Stimulated activated CD8-positive, alpha-beta memory T cell treated with anti-CD3 and anti-CD28 coated beads, Interleukin-4, amount 100 ng/mL, for 4 hours (primary cell): ENCODE measurements at regions not wholly inside any gene's neighbourhood (a gene's known extent, or its start where the extent isn't known, plus 50 kb on each side); places are given as distances from the start of the nearest gene placed in this dataset.

ENCODE experiments used
- DNase-seq, 2 donors: peaks; one replicate each; pipeline ENCODE4 v3.0.0-alpha.2; 2020; ENCODE audit warnings: low read depth in 2 of 2, low spot score in 1 of 2

GRCh38 chr5:56358046-56358445 is 124.9 kb upstream of the ANKRD55 start:
- no peak for DNase-seq

- DNase-seq = no peak
These were observed 124.3 kb upstream of the ANKRD55 start for GRCh38 chr5:56357426-56357825.

GRCh38 chr5:56356836-56357160 is 123.7 kb upstream of the ANKRD55 start:
- no peak for DNase-seq

DNA sequence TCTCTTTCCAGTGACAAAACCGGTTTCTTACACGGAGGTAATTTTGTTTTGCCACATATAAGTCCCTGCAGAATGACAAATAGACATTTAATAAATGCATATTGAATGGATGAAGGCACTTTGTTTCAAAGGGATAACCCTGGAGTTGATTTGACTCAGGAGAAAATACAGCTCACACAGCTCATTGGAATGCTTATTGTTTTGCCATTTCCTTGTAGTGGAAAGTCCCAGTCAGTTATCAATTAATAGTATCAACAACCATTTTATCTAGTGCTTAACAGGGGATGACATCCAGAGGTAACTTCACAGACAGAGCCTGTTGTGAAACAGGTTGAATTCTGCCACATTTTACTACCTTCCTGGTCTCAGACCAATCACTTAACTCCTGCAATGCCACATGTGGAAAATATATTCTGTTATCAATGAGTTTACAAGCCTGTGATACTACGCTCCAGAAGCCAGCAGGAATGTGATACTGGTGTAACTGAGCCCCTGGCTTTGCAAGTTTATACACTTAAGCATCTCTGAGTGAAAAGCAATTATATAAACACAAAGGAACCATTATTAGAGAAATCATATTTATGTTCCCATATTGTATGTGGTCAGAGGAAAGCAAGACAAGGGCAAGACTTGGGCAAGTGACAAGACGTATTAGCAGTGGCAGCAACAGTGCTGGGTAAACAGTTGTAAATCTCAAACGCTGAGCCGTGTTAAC is 123.1 kb upstream of the ANKRD55 start:
- DNase-seq = no peak

- DNase-seq = no peak
These were observed 121.7 kb upstream of the ANKRD55 start for GRCh38 chr5:56354836-56355235.

- DNase-seq = no peak
These were observed 119.9 kb upstream of the ANKRD55 start for GRCh38 chr5:56352808-56353590.

DNA sequence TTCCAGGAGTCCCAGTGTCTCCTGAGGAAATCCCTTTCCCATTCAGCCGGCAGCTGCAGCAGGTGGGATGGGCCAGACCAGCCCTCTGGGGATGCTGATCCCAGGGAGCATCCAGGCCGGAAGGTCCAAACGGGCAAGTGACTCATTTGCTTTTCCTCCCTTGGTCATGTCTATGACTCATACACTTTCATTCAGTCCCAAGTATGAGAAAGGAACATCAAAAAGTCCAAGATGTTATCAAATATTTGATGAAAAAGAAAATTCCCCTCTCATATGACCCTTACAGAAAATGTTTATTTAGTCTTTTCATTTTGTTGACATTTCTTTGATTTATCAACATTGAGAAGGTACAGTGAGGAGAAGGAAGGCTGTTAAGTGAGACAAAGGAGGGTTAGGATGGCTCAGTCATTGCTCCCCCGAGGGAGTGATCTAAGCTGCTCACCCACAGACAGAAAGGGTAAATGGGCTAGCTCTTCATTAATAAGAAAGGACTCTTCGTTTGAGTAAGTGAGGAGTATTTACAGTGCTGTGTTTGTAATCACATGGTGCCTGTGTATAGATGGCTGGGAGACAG is 117.6 kb upstream of the ANKRD55 start:
- no peak for DNase-seq

DNA sequence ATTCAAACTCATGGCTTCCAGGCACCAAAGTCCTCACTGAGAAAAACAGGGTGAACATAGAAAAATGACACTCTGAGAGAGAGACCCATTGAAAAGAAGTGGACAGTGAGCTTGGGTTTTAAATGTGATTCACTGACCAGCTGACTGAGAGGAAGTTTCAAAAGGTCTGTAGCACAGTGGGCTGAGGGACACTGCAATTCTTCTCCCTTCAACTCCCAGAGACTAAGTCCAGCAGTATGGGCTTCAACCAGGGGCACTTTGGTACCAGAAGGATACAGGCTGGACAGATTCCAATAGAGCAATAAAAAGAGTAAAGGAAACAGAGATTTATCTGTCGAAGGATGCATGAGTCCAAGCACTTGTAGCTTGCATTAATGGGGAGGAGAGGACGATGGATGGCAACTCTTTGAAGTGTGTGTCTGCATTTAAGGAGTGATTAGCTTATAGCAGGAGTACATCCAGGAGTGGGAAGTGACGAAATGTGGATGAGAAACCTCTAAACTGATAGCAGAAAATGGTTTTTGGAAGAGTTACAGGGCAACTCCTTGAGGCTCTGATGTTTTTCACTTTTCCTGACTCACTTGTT is 117.0 kb upstream of the ANKRD55 start:
- no peak for DNase-seq

- DNase-seq = no peak
These were observed 116.3 kb upstream of the ANKRD55 start for GRCh38 chr5:56349461-56349860.

- DNase-seq = no peak
These were observed 113.8 kb upstream of the ANKRD55 start for GRCh38 chr5:56346741-56347535.

DNA sequence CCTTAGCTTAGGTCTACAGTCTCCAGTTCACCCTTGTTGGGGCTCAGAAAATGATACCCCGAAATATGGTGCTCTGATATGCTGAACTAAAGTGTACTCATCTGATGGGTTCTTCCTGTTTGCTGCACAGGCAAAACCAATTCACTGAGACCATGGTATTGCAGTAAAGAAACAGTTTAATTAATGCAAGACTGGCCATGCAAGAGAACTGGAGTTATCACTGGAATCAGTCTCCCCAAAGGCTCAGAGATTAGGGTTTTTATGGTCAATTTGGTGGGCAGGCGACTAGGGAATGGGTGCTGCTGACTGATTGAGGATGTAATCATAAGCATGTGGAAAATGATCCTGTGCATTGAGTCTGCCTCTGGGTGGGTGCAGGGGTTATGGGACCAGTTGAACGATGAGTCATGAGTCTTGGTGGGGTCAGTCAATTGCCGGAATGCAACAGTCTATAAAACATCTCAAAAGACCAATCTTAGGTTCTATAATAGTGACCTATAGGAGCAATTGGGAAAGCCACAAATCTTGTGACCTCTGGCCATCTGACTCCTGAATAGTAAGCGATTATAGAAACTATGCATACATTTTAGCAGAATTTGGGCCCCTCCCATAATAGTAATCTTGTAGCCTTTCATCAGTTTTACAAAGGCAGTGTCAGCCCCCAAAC is 113.0 kb upstream of the ANKRD55 start:
- no peak for DNase-seq

DNA sequence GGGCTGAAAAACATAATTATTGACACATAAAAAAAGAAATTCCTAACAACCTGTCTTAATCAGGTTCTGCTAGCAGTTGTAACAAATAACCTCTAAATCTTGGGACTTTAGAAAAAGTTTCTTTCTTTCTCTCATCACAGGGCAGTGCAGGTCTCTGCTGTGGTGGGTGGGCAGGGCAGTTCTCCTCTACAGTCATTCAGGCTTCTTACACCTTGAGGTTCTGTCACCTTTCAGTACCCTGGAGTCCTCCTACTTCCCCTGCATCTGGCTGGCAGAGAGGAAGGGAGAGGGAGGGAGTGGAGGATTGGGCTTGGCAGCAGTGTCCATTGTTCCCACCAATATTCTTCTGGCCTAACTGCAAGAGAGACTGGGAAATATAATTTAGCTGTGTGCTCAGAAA is 112.2 kb upstream of the ANKRD55 start:
- DNase-seq = no peak

GRCh38 chr5:56344594-56344993 is 111.5 kb upstream of the ANKRD55 start:
- no peak for DNase-seq

DNA sequence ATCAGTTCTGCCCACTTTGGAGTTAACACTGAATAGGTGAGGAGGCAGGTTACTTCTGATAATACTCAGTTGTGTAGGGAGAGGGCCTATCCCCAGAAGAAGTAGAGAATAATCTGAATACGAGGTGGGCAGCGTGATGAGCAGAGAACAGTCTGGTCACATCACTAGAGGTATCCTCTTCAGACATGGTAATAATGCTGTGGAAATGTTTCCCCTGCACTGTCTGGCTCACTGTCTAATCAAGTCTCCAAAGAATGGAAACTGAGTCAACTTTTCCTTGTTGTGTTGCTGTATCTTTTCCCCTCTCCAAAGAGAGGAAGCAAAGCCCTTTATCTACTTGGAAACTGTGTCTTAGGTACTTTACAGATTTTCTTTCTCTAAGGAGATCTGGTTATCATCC is 110.9 kb upstream of the ANKRD55 start:
- DNase-seq = no peak

- no peak for DNase-seq
These were observed 109.5 kb upstream of the ANKRD55 start for GRCh38 chr5:56342616-56343015.

DNA sequence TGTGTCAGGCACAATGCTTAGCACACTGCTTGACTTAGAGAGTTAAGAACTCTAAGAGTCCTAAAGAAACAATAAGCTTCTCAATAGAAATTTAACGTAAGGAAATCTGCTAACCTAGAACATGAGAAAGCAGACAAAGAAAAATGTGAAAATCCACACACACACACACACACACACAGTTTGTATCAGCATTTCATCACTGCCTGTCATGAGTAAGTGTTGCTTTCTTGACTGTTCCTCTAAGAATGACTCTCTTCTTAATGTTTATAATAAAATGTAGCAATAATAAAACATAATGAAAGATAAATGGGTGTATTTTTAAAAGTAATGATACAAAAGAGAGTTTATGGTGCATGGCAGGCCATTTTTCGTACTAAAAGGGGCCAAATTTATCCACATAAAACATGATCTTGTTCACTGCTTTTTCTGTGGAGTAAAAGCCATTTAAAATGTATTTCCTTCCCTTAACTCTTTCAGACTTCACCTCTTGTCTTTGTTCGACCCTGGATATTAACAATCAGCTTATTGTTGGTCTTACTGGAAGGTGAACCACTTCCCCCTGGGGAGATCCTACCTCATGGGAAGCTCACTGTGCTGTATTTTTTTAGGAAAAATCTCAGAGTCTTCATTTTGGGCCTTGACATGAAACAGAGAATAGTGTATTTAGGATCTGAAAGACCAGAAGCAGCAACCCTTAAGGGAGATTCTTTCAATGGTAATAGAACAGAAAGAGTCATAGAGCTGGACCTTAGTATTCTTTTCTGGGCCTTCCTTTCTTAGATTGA is 107.3 kb upstream of the ANKRD55 start:
- no peak for DNase-seq

- DNase-seq = no peak
These were observed 106.6 kb upstream of the ANKRD55 start for GRCh38 chr5:56339732-56340131.

DNA sequence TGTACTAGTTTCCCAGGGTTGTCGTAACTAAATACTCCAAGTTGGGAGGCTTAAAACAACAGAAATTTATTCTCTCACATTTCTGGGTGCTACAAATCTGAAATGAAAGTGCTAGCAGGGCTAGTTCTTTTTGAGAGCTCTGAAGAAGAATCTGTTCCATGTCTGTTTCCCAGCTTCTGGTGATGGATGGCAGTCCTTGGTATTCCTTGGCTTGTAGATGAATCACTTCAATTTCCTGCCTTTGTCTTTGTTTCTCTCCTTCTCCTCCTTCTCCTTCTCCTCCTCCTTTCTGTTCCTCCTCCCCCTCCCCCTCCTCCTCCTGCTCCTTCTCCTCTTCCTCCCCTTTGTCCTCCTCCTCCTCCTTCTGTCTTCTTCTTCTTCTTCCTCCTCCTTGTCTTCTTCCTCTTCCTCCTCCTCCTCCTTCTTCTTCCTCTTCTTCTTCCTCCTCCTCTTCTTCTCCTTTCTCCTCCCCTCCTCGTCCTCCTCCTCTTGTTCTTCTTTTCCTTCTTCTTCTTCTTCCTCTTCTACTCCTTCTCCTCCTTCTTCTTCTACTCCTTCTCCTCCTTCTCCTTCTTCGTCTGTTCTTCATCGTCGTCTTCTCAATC is 104.7 kb upstream of the ANKRD55 start:
- no peak for DNase-seq

DNA sequence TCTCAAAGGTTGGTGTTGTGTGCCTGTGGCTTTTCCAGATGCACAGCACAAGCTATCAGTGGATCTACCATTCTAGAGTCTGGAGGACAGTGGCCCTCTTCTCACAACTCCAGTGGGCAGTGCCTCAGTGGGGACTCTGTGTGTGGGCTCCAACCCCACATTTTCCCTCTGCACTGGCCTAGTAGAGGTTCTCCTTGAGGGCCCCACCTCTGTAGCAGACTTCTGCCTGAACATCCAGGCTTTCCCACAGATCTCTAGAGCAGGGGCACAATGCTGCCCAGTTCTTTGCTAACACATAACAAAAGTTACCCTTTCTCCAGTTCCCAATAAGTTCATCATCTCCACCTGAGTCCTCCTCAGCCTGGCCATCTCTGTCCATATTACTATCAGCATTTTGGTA is 102.1 kb upstream of the ANKRD55 start:
- DNase-seq = no peak

GRCh38 chr5:56330806-56331205 is 97.7 kb upstream of the ANKRD55 start:
- DNase-seq = no peak
